Liver (tissue), 2 donors: ENCODE measurements at regions not wholly inside any gene's neighbourhood (a gene's known extent, or its start where the extent isn't known, plus 50 kb on each side); places are given as distances from the start of the nearest gene placed in this dataset.

Source experiments
- CTCF ChIP-seq: fragments of 150-350 bp; IDR thresholded peaks from 2 replicates; pipeline ENCODE4 v1.5.1; 2017; ENCODE audit warnings: improper control_type of control experiment, low read depth, low read length; ENCODE audit not compliant: missing input control
- MAX ChIP-seq: IDR thresholded peaks from 2 replicates; pipeline ENCODE4 v1.6.1; 2016; ENCODE audit warnings: antibody characterized with exemption
- donor health status: healthy.

DNA sequence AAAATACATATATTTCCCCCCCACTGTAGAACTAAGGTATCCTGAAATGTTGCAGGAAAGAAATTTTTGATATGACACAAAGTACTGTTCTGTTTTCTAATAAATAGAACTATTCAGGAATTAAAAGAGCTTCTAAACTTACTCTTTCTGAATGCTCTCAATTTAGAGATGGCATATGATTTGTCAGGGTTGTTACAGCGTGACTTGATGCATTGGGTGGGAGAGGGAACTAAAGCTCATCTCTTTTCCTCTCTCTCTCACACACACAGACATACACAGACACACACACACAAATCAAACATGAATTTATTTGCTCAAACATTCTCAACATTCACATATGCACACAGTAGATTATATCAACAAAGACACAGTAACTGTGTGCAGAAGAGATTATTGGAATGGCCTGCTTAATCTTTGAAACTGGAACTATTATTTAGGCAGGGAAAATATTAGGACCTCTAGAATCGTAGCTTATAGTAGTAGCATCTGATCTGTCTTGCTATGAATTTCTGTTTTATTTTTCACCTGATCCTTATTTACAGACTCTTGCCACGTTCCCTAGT lies 807.4 kb upstream of the GBE1 start:
- no peak for TF ChIP-seq CTCF
- no peak for TF ChIP-seq MAX
